NCI-H2029 (cell line): ENCODE measurements at regions not wholly inside any gene's neighbourhood (a gene's known extent, or its start where the extent isn't known, plus 50 kb on each side); places are given as distances from the start of the nearest gene placed in this dataset.

Experiments
- DNase-seq: peaks from one replicate; lab custom pipeline; 2025; lab: John Stamatoyannopoulos, UW

- no peak for DNase-seq
Measured at GRCh38 chr16:6132121-6132520, 1034.5 kb upstream of the EEF2KMT start.

- no peak for DNase-seq
Measured at GRCh38 chr16:6131526-6132050, 1034.0 kb upstream of the EEF2KMT start.

DNA sequence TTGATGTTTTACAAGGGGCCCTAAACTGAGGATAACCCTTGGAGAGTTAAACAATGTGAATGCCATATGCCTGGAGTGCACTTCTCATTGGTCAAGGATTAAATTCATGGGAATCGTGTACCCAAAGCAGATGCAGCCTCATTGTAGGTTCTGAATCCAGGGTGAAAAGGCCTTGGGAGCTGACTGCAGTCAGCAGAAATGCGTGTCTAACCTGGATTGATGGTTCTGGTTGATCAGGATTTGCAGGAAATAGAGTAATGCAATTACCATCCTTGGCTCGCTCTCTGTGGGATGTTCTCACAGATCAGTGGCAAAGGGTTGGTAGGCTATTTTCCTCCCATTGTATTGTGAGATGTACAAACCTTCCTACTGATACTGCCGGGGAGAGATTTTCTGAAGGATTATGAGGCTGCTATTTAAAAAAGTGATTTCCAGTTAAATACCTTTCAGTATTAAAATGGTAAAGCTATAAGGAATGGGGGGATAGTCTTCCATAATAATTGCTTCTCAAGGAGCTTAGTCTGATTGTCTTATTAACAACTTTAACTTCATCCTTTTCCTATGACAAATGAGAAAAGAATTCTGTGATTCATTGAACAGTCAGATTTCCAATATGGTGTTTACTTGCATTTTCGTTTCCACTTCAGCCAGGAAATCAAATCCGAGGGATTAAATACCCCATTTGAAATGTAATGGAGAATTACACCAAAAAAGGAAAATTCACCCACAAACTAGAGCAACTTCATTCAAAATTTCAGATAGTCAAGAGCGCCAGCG, 1028.1 kb upstream of the EEF2KMT start:
- DNase-seq, result no peak

GRCh38 chr16:6124136-6124535, 1026.5 kb upstream of the EEF2KMT start:
- DNase-seq, result no peak

GRCh38 chr16:6122401-6122800, 1024.8 kb upstream of the EEF2KMT start:
- DNase-seq, result no peak

GRCh38 chr16:6114691-6115090, 1017.1 kb upstream of the EEF2KMT start:
- no peak for DNase-seq

- DNase-seq, result no peak
Measured at GRCh38 chr16:6113749-6114148, 1016.2 kb upstream of the EEF2KMT start.

- DNase-seq, result no peak
Measured at GRCh38 chr16:6112700-6113099, 1015.1 kb upstream of the EEF2KMT start.

GRCh38 chr16:6111390-6111789, 1013.8 kb upstream of the EEF2KMT start:
- no peak for DNase-seq

DNA sequence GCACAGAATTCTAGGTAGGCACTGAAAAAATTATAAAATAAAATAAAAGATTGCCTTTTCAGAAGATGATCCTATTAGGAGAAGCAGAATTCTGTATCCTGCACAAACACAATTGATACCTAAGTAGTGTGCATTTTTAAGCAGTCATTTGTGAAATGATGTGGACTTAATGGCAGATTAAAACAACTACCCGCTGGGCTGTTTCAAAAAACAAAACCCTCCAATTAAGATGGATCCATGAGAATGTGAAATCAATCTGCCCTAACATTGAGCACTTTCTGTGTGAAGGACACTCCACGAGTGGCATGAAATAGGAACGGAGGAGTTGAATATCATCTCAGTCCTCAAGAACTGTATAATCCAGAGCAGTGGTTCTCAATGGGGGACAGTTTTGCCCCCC, 1012.8 kb upstream of the EEF2KMT start:
- no peak for DNase-seq

GRCh38 chr16:6106061-6106460, 1008.5 kb upstream of the EEF2KMT start:
- DNase-seq, result no peak

DNA sequence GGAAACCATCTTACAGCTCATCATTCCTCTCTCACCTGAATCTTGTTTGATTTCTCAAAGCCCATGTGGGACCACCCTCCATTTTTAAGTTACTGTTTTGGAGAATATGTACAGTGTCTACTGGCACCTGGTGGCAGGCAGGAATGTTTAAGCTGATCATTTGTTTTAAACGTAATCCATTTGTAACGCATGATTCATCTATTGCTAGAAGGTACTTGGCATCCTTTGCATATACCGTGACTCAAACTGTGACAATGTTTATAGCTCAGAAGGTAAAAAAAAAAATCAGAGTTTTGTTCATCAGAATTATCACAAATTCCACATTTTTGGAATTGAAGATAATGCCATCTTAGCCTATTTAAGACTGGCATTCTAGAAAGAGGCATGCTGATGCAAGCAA, 1007.5 kb upstream of the EEF2KMT start:
- DNase-seq, result no peak

GRCh38 chr16:6104428-6104827, 1006.8 kb upstream of the EEF2KMT start:
- no peak for DNase-seq

GRCh38 chr16:6103561-6103960, 1006.0 kb upstream of the EEF2KMT start:
- DNase-seq, result no peak

GRCh38 chr16:6099102-6099501, 1001.5 kb upstream of the EEF2KMT start:
- DNase-seq, result no peak

- DNase-seq, result no peak
Measured at GRCh38 chr16:6096931-6097670, 999.5 kb upstream of the EEF2KMT start.

DNA sequence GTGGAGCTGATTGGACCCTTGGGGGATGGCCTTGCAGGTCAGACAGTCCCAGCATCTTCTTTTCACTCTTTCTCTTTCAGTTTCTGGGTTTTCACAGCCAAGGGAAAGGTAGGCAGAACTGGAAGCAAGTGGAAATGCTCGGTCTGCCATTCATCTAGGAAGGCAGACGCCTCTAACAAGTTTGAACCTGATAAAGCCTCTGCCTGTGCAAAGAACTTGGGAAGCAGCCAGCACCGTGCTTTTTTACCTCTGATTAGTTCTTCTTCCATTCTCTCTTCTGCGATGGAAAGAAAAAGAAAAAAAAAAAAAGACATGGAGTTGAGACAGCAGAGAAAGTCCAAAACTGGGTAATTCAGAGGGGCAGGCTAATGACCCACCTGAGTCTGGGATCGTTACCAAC, 997.8 kb upstream of the EEF2KMT start:
- no peak for DNase-seq

- no peak for DNase-seq
Measured at GRCh38 chr16:6091021-6091420, 993.4 kb upstream of the EEF2KMT start.

DNA sequence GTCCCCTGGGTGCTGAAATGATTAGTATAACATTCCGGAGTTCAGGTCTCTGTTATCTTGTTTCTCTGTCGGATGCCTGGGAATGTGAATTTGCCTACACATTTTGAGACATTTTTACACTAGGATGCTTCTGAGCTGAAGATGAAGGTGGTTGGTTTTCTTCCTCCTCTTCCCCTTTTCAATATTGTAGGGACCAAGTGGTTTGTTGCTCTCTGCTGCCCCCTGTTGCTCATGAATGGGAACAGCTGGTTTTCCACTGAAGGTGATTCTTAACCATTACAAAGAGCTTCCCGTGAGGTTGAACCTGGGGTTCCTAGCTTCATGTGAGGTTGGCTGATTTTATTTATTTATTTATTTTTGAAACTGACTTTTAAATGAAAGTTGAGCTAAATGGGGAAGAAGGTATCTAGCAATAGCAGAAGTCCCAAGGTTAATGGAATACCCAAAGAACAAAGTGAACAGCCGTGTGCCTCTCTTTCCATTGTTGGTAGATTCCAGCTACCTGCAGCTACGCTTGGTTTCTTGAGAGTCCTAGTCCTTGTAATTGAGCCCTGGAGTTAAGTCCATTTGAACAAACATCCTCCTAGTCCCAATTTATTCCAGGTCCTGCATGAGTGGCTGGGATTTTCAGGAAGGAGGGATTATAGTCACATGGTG, 983.9 kb upstream of the EEF2KMT start:
- no peak for DNase-seq

GRCh38 chr16:6076631-6077030, 979.0 kb upstream of the EEF2KMT start:
- no peak for DNase-seq

DNA sequence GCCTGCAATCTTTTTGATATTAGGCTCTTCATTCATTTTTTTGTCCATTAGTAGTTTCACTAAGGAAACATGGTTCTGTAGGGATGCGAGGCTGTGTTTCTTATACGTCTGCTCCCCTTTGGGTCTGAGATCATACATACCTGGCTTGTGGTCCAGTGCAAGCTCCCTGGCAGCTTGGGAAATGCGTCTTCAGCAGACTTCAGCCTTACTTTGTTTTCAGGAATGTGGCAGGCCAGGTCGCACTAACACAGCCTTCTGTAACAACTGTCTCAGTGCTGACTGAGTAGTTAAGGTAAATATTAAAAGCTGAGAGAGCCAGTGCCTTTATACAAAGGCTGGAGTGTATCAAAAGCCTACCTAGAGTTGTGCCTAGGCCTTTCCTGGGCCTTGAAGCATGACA, 970.5 kb upstream of the EEF2KMT start:
- DNase-seq, result no peak

GRCh38 chr16:6066652-6067051, 969.1 kb upstream of the EEF2KMT start:
- no peak for DNase-seq

GRCh38 chr16:6063526-6063925, 965.9 kb upstream of the EEF2KMT start:
- no peak for DNase-seq
